Endometrium (tissue), 2 donors: ENCODE measurements at regions not wholly inside any gene's neighbourhood (a gene's known extent, or its start where the extent isn't known, plus 50 kb on each side); places are given as distances from the start of the nearest gene placed in this dataset.

Experiments used
- FAIRE-seq: peaks from 2 replicates; lab custom pipeline; 2012; peaks lifted over from hg19 to GRCh38; lab: Jason Lieb, UNC
- donor health status: control.
- donor health status: control.

- peak; percentile 26 for FAIRE-seq
Observed at GRCh38 chrX:78476701-78477100, 149.3 kb upstream of the CYSLTR1 start.

DNA sequence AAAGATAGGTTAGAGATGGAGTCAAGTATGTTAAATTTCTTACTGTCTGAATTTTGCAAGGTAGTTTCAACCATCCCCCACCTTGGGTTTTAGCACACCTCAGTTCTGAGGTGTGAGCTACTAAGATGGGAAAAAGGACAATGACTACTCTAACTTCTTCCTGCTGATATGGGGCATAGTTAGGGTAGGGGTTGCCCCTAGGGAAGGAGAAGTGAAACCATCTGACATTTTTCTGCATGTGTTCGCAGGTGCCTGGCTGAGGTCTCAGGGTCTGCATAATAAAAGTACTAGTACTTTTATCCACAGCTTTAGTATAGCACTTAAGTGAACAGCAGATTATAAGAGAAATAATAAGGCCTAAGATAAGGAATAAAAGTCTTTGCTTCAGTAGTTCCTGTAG, 129.5 kb upstream of the CYSLTR1 start:
- FAIRE-seq: no peak

GRCh38 chrX:78455901-78456300, 128.5 kb upstream of the CYSLTR1 start:
- FAIRE-seq: no peak

DNA sequence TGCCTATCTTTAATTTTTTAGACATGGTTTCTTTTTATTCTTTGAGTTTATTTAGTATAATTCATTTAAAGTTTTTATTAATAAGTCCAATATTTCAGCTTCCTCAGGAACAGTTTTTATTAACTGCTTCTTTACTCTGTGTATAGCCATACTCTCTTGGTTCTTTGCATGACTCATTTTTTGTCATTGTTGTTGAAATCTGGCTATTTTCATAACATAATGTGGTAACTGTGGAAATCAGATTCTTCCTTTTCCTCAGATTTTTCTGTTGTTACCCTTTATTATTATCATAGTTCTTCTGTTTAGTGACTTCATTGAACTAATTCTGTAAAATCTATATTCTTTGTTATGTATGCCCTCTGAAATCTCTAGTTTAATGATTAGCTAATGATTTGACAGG, 124.9 kb upstream of the CYSLTR1 start:
- FAIRE-seq: no peak

GRCh38 chrX:78437621-78438020, 110.2 kb upstream of the CYSLTR1 start:
- FAIRE-seq: no peak

GRCh38 chrX:78429172-78429571, 101.8 kb upstream of the CYSLTR1 start:
- no peak for FAIRE-seq

- FAIRE-seq: no peak
Observed at GRCh38 chrX:78388663-78389062, 61.3 kb upstream of the CYSLTR1 start.

- no peak for FAIRE-seq
Observed at GRCh38 chrX:78387364-78387763, 60.0 kb upstream of the CYSLTR1 start.

GRCh38 chrX:78384486-78384885, 57.1 kb upstream of the CYSLTR1 start:
- no peak for FAIRE-seq

DNA sequence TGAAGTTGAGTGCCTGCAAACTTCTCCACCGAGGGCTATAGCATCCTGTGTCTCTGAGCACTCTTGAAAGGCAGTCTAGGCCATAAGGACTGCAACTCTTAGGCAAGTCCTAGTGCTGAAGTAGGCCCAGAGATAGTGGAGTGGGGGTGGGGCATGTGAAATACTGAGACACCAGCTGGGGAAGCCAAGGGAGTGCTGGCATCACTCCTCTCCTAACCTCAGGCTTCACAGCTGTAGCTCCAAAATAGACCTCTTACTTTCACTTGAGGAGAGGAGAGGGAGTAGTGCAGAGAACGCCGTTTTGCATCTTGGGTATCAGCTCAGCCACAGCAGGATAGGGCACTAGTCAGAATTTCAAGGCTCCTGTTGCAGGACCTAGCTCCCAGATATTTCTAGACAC, 56.2 kb upstream of the CYSLTR1 start:
- no peak for FAIRE-seq

DNA sequence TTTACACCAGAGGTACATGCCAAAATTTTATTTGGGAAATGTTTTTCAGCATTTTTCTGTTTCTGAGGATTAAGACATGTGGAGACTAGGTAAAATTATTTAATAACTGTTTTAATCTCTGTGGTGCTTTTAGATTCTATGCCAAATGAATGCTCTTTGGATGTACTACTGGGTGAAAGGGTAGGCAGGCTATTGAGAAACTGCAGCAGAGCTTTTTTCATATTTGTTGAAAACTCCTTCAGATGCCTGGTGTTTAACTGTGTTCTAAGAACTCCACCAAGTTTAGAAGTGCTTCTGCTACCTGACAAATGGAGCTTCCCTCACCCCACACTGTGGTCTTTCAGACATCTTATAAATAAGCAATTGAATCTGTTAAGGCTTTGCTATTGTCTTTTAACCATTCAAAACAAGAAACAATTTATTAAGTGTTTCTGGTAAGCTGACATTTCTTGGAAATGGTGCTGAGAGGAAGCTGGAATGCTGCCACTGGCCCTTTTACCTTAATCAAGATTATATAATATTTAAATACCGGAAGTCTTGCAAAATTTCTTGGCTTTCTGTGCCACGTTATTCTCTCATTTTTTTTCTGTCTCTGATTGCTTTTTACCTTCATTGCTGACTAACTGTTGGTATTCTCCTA, 51.2 kb upstream of the CYSLTR1 start:
- FAIRE-seq: no peak
